GM18868 (cell line): ENCODE measurements at regions not wholly inside any gene's neighbourhood (a gene's known extent, or its start where the extent isn't known, plus 50 kb on each side); places are given as distances from the start of the nearest gene placed in this dataset.
A peak's percentile ranks its signal among the peaks of the same experiment; 100 is the strongest.

Experiments
- ATAC-seq: cut with Tn5 transposase; IDR thresholded peaks from one replicate; pipeline ENCODE4 v1.9.1; 2021; ENCODE audit warnings: mild to moderate bottlenecking, moderate library complexity; ENCODE audit not compliant: unreplicated experiment

GRCh38 chr16:85288869-85289660 is 176.8 kb upstream of the CIBAR2 start:
- ATAC-seq = no peak

- ATAC-seq = no peak
Observed at GRCh38 chr16:85289760-85290625, 177.7 kb upstream of the CIBAR2 start.

- no peak for ATAC-seq
Observed at GRCh38 chr16:85290626-85291301, 178.5 kb upstream of the CIBAR2 start.

GRCh38 chr16:85291302-85292148 is 179.3 kb upstream of the CIBAR2 start:
- no peak for ATAC-seq

GRCh38 chr16:85293458-85293857 is 181.2 kb upstream of the CIBAR2 start:
- ATAC-seq = no peak

- ATAC-seq = no peak
Observed at GRCh38 chr16:85293904-85294642, 181.8 kb upstream of the CIBAR2 start.

- ATAC-seq = no peak
Observed at GRCh38 chr16:85294810-85295508, 182.7 kb upstream of the CIBAR2 start.

GRCh38 chr16:85296859-85297660 is 184.8 kb upstream of the CIBAR2 start:
- no peak for ATAC-seq

GRCh38 chr16:85297881-85298280 is 185.6 kb upstream of the CIBAR2 start:
- no peak for ATAC-seq

- ATAC-seq = no peak
Observed at GRCh38 chr16:85300406-85300968, 188.2 kb upstream of the CIBAR2 start.

- no peak for ATAC-seq
Observed at GRCh38 chr16:85301231-85301630, 189.0 kb upstream of the CIBAR2 start.

GRCh38 chr16:85302018-85302847 is 190.0 kb upstream of the CIBAR2 start:
- no peak for ATAC-seq

GRCh38 chr16:85302848-85303353 is 190.6 kb upstream of the CIBAR2 start:
- ATAC-seq = no peak

GRCh38 chr16:85303354-85303883 is 191.1 kb upstream of the CIBAR2 start:
- ATAC-seq = no peak

GRCh38 chr16:85304337-85304736 is 192.1 kb upstream of the CIBAR2 start:
- ATAC-seq = no peak

- peak; percentile 77 for ATAC-seq
Observed at GRCh38 chr16:85306071-85306792, 194.0 kb upstream of the CIBAR2 start.
